Chondrocyte (in vitro differentiated cells): ENCODE measurements at regions not wholly inside any gene's neighbourhood (a gene's known extent, or its start where the extent isn't known, plus 50 kb on each side); places are given as distances from the start of the nearest gene placed in this dataset.
"Not testable (repeated sequence)": the region's sequence is repeated elsewhere in the genome, so short reads cannot be mapped to it uniquely, and the experiment has no call there.

Experiments used
- DNase-seq: peaks from one replicate; pipeline ENCODE4 v3.0.0; 2021; ENCODE audit warnings: mixed read lengths, low spot score
- H3K27ac Mint-ChIP-seq: one replicate; pipeline ENCODE4 v1.8.0; 2021; ENCODE audit warnings: mild to moderate bottlenecking, moderate library complexity, mixed read lengths; ENCODE audit not compliant: unreplicated experiment
- H3K27me3 Mint-ChIP-seq: 2 replicates; pipeline ENCODE4 v1.8.0; 2021; ENCODE audit warnings: low read depth, mixed read lengths
- H3K36me3 Mint-ChIP-seq: 2 replicates; pipeline ENCODE4 v1.8.0; 2021; ENCODE audit warnings: low read depth, mixed read lengths
- H3K4me1 Mint-ChIP-seq: 2 replicates; pipeline ENCODE4 v1.8.0; 2021; ENCODE audit warnings: low read depth, mild to moderate bottlenecking, mixed read lengths
- H3K4me3 Mint-ChIP-seq: one replicate; pipeline ENCODE4 v1.8.0; 2021; ENCODE audit warnings: mild to moderate bottlenecking, moderate library complexity, mixed read lengths; ENCODE audit not compliant: unreplicated experiment
- H3K9me3 Mint-ChIP-seq: 2 replicates; pipeline ENCODE4 v1.8.0; 2021; ENCODE audit warnings: low read depth, mixed read lengths
- CTCF ChIP-seq: fragments of 200-600 bp; sonication (generic); IDR thresholded peaks from 2 replicates; pipeline ENCODE4 v1.5.0; 2021; ENCODE audit warnings: antibody characterized with exemption, mild to moderate bottlenecking, moderate library complexity

- Mint-ChIP-seq H3K27me3 (peaks cover 2% of the 10 kb centered on the region), H3K4me1 (no peaks in the 10 kb centered on the region), H3K36me3 (no peaks in the 10 kb centered on the region), H3K27ac (no peak overlapping the region), H3K9me3 (peaks cover 20% of the 10 kb centered on the region), H3K4me3 (no peak overlapping the region)
- DNase-seq, result no peak
- TF ChIP-seq CTCF, result no peak
Observed at GRCh38 chrX:107389726-107390125, 59.7 kb upstream of the FRMPD3 start.

- peaks cover 39% of the 10 kb centered on the region for H3K9me3 Mint-ChIP-seq
- not testable (repeated sequence) for H3K27me3 Mint-ChIP-seq, DNase-seq, H3K27ac Mint-ChIP-seq, H3K4me1 Mint-ChIP-seq, H3K4me3 Mint-ChIP-seq, H3K36me3 Mint-ChIP-seq
Observed at GRCh38 chrX:107393656-107394055, 55.8 kb upstream of the FRMPD3 start.

- DNase-seq, result no peak
- Mint-ChIP-seq H3K4me3 (no peak overlapping the region), H3K27me3 (no peaks in the 10 kb centered on the region), H3K4me1 (no peaks in the 10 kb centered on the region), H3K9me3 (peaks cover 46% of the 10 kb centered on the region), H3K36me3 (no peaks in the 10 kb centered on the region), H3K27ac (no peak overlapping the region)
- no peak for TF ChIP-seq CTCF
Observed at GRCh38 chrX:107396235-107396634, 53.2 kb upstream of the FRMPD3 start.

- no peaks in the 10 kb centered on the region for H3K27me3 Mint-ChIP-seq
- no peak overlapping the region for H3K4me3 Mint-ChIP-seq
- H3K4me1 Mint-ChIP-seq, result no peaks in the 10 kb centered on the region
Observed at GRCh38 chrX:107396783-107397182, 52.7 kb upstream of the FRMPD3 start.

GRCh38 chrX:107398115-107398514 lies 51.3 kb upstream of the FRMPD3 start:
- no peak for DNase-seq
- Mint-ChIP-seq H3K4me1 (no peaks in the 10 kb centered on the region), H3K27me3 (no peaks in the 10 kb centered on the region), H3K9me3 (peaks cover 45% of the 10 kb centered on the region), H3K4me3 (no peak overlapping the region), H3K27ac (no peak overlapping the region), H3K36me3 (no peaks in the 10 kb centered on the region)
- no peak for TF ChIP-seq CTCF

More at GRCh38 chrX:107396783-107397182, 52.7 kb upstream of the FRMPD3 start:
- Mint-ChIP-seq H3K27ac (no peak overlapping the region), H3K36me3 (no peaks in the 10 kb centered on the region), H3K9me3 (peaks cover 43% of the 10 kb centered on the region)
- TF ChIP-seq CTCF, result no peak
- no peak for DNase-seq
